Panc1 (cell line): ENCODE measurements at regions not wholly inside any gene's neighbourhood (a gene's known extent, or its start where the extent isn't known, plus 50 kb on each side); places are given as distances from the start of the nearest gene placed in this dataset.

Experiments used
- ATAC-seq: fragments of 200-7000 bp; cut with Tn5 transposase; 2 replicates; pipeline ENCODE4 v1.9.1; 2020; ENCODE audit warnings: mild to moderate bottlenecking, moderate library complexity
- BruUV-seq: library from RNA; stranded (reverse); fragments of 400-500 nt; replicated peaks from 2 replicates; lab custom pipeline; 2021; lab: Mats Ljungman, UMichigan
- CTCF ChIA-PET: fragments of 300-600 bp; sonication (Branson Sonifier 250); formaldehyde crosslinking; loops from one replicate; lab custom pipeline; 2022; ENCODE audit warnings: antibody characterized with exemption; lab: Charles Lee
- POLR2A ChIA-PET: fragments of 300-600 bp; sonication (Branson Sonifier 250); formaldehyde crosslinking; loops from one replicate; lab custom pipeline; 2022; ENCODE audit warnings: antibody characterized with exemption; lab: Charles Lee
- DNase-seq: peaks from one replicate; pipeline ENCODE4 v3.0.0-alpha.2; 2010; ENCODE audit warnings: low read depth, low spot score
- H3K27ac ChIP-seq: 2 replicates; pipeline ENCODE4 v1.5.1; 2011; ENCODE audit warnings: mild to moderate bottlenecking, low read length, inconsistent platforms
- H3K27me3 ChIP-seq: fragments of 200-500 bp; sonication (Bioruptor generic); 2 replicates; pipeline ENCODE4 v1.6.0; 2014; ENCODE audit warnings: low read length, inconsistent platforms; ENCODE audit not compliant: control insufficient read depth, insufficient read depth
- H3K36me3 ChIP-seq: fragments of 200-500 bp; sonication (Bioruptor generic); 2 replicates; pipeline ENCODE4 v1.5.1; 2014; ENCODE audit warnings: inconsistent platforms, mild to moderate bottlenecking, low read length, moderate library complexity; ENCODE audit not compliant: control insufficient read depth, insufficient read depth
- H3K4me1 ChIP-seq: 2 replicates; pipeline ENCODE4 v1.5.1; 2011; ENCODE audit warnings: inconsistent platforms, mild to moderate bottlenecking, low read length, moderate library complexity; ENCODE audit not compliant: control insufficient read depth, insufficient read depth
- H3K4me3 ChIP-seq, 2 experiments: 2 replicates each; pipeline ENCODE4 v1.5.1; 2011 to 2012; ENCODE audit warnings: low read depth in 2 of 2, low read length in 2 of 2, mild to moderate bottlenecking in 2 of 2, inconsistent platforms in 1 of 2, moderate library complexity in 1 of 2
- H3K9me3 ChIP-seq: fragments of 200-500 bp; sonication (Bioruptor generic); 2 replicates; pipeline ENCODE4 v1.5.1; 2014; ENCODE audit warnings: low read depth, mild to moderate bottlenecking, inconsistent platforms, low read length, moderate library complexity; ENCODE audit not compliant: control insufficient read depth, insufficient read depth
- CTCF ChIP-seq: fragments of 450-650 bp; IDR thresholded peaks from 2 replicates; pipeline ENCODE4 v1.5.1; 2017; ENCODE audit warnings: mild to moderate bottlenecking
- POLR2AphosphoS5 ChIP-seq: IDR thresholded peaks from 2 replicates; pipeline ENCODE4 v1.6.1; 2012; ENCODE audit warnings: mild to moderate bottlenecking, low read depth, low read length, moderate library complexity
- REST ChIP-seq, 2 experiments: IDR thresholded peaks; 2 replicates each; pipeline ENCODE4 v1.6.1; 2011 to 2012; ENCODE audit warnings: low read depth in 2 of 2, control low read depth in 1 of 2, low read length in 1 of 2, mild to moderate bottlenecking in 1 of 2, moderate library complexity in 1 of 2; ENCODE audit not compliant: insufficient read depth in 1 of 2
- SIN3A ChIP-seq: IDR thresholded peaks from 2 replicates; pipeline ENCODE4 v1.6.1; 2012; ENCODE audit warnings: low read depth, mild to moderate bottlenecking, low read length, moderate library complexity, borderline replicate concordance; ENCODE audit not compliant: insufficient read depth
- TCF7L2 ChIP-seq: IDR thresholded peaks from 2 replicates; pipeline ENCODE4 v1.6.1; 2011; ENCODE audit warnings: mild to moderate bottlenecking, low read depth, low read length, inconsistent platforms
- in situ Hi-C: cut with HindIII; loops from 2 replicates; pipeline ENCODE4 v1.10.0; 2016; ENCODE audit warnings: low sequenced_read_pairs, low pct_unique_long_range_greater_than_20kb
- intact Hi-C: fragments of 100-400 bp; cut with micrococcal nuclease; formaldehyde crosslinking; loops from one replicate; pipeline ENCODE4 v1.10.0; 2022; ENCODE audit not compliant: unreplicated experiment

GRCh38 chr12:130026608-130027176 is 122.9 kb upstream of the TMEM132D start:
- Histone ChIP-seq H3K27ac (no peak overlapping the region), H3K4me1 (no peaks in the 10 kb centered on the region), H3K27me3 (peaks cover 13% of the 10 kb centered on the region), H3K36me3 (no peaks in the 10 kb centered on the region), H3K9me3 (no peaks in the 10 kb centered on the region), H3K4me3 (no peak overlapping the region)
- TF ChIP-seq POLR2AphosphoS5 (no peak), CTCF (peak; percentile 83)
- ATAC-seq, result peak; percentile 65; the same call in 1 of the 2 replicates
- DNase-seq, result no peak
- in situ Hi-C loops, result no loop called here
- intact Hi-C loops, result no loop called here
- POLR2A ChIA-PET, result no interaction called here
- CTCF ChIA-PET, result interaction anchor here (1.0 to 1.2 kb wide), 3 partner anchors 13 to 309 kb away, joined by 3 to 6 read pairs (median 3); no protein-coding TSS in a partner anchor
- no TSS peak for BruUV-seq

- DNase-seq, result no peak
- Histone ChIP-seq H3K9me3 (no peaks in the 10 kb centered on the region), H3K4me3 (no peak overlapping the region), H3K27ac (no peak overlapping the region), H3K36me3 (no peaks in the 10 kb centered on the region), H3K4me1 (no peaks in the 10 kb centered on the region), H3K27me3 (peaks cover 16% of the 10 kb centered on the region)
- in situ Hi-C loops (no loop called here), intact Hi-C loops (no loop called here)
- CTCF ChIA-PET, result no interaction called here
- ATAC-seq, result no peak
- POLR2A ChIA-PET, result no interaction called here
- TF ChIP-seq CTCF (no peak), SIN3A (no peak), REST (IDR thresholded peaks at IDR 0.05; ENCODE audit: insufficient read depth in 1 of 2, low read depth in 2 of 2, low read length in 1 of 2) (no peak), TCF7L2 (no peak), POLR2AphosphoS5 (no peak)
- no TSS peak for BruUV-seq
Observed at GRCh38 chr12:130027798-130028197, 124.0 kb upstream of the TMEM132D start.
